Activated naive CD8-positive, alpha-beta T cell treated with anti-CD3 and anti-CD28 coated beads, Interleukin-2, amount 10 ng/mL, durations not matched to agents 7 days and 5 days (primary cell): ENCODE measurements at regions not wholly inside any gene's neighbourhood (a gene's known extent, or its start where the extent isn't known, plus 50 kb on each side); places are given as distances from the start of the nearest gene placed in this dataset.
"Not testable (repeated sequence)": the region's sequence is repeated elsewhere in the genome, so short reads cannot be mapped to it uniquely, and the experiment has no call there.

Source experiments
- ATAC-seq: fragments of 150-1000 bp; cut with Tn5 transposase; one replicate; pipeline ENCODE4 v1.10.0; 2021; ENCODE audit warnings: low read depth, moderate library complexity
- POLR2A ChIA-PET: fragments of 350-600 bp; sonication (Branson Sonifier 250); formaldehyde crosslinking; loops from one replicate; lab custom pipeline; 2021; ENCODE audit warnings: antibody characterized with exemption; lab: Charles Lee
- DNase-seq: peaks from one replicate; pipeline ENCODE4 v3.0.0; 2021
- H3K27ac Mint-ChIP-seq: one replicate; pipeline ENCODE4 v1.8.0; 2022; ENCODE audit warnings: mild to moderate bottlenecking, mixed read lengths
- H3K27me3 Mint-ChIP-seq: one replicate; pipeline ENCODE4 v1.8.0; 2022; ENCODE audit warnings: mild to moderate bottlenecking, moderate library complexity, mixed read lengths
- H3K36me3 Mint-ChIP-seq: one replicate; pipeline ENCODE4 v1.8.0; 2021; ENCODE audit warnings: mild to moderate bottlenecking, mixed read lengths
- H3K4me1 Mint-ChIP-seq: one replicate; pipeline ENCODE4 v1.8.0; 2021; ENCODE audit warnings: mixed read lengths
- H3K4me3 Mint-ChIP-seq: one replicate; pipeline ENCODE4 v1.8.0; 2022; ENCODE audit warnings: mild to moderate bottlenecking, moderate library complexity, mixed read lengths
- H3K9me3 Mint-ChIP-seq: one replicate; pipeline ENCODE4 v1.8.0; 2021; ENCODE audit warnings: mixed read lengths

- Mint-ChIP-seq H3K27ac (no peak overlapping the region), H3K4me1 (no peaks in the 10 kb centered on the region), H3K4me3 (no peak overlapping the region), H3K36me3 (no peaks in the 10 kb centered on the region), H3K27me3 (peaks cover 4% of the 10 kb centered on the region), H3K9me3 (no peaks in the 10 kb centered on the region)
- ATAC-seq (no peak), DNase-seq (no peak)
- POLR2A ChIA-PET = no interaction called here
Measured at GRCh38 chr15:96462768-96463750, 132.6 kb downstream of the NR2F2 start.

GRCh38 chr15:96466389-96466947 lies 136.0 kb downstream of the NR2F2 start:
- Mint-ChIP-seq H3K4me1 (no peaks in the 10 kb centered on the region), H3K36me3 (no peaks in the 10 kb centered on the region), H3K27me3 (no peaks in the 10 kb centered on the region), H3K27ac (no peak overlapping the region), H3K9me3 (no peaks in the 10 kb centered on the region), H3K4me3 (no peak overlapping the region)
- POLR2A ChIA-PET = no interaction called here
- ATAC-seq = no peak
- DNase-seq = no peak

- Mint-ChIP-seq H3K4me3 (no peak overlapping the region), H3K27ac (no peak overlapping the region), H3K4me1 (no peaks in the 10 kb centered on the region), H3K36me3 (no peaks in the 10 kb centered on the region), H3K9me3 (no peaks in the 10 kb centered on the region), H3K27me3 (no peaks in the 10 kb centered on the region)
- no peak for DNase-seq
- ATAC-seq = no peak
- POLR2A ChIA-PET = no interaction called here
Measured at GRCh38 chr15:96468036-96468435, 137.5 kb downstream of the NR2F2 start.

- Mint-ChIP-seq H3K4me3 (no peak overlapping the region), H3K27me3 (no peaks in the 10 kb centered on the region), H3K27ac (no peak overlapping the region), H3K36me3 (no peaks in the 10 kb centered on the region), H3K4me1 (no peaks in the 10 kb centered on the region), H3K9me3 (no peaks in the 10 kb centered on the region)
- ATAC-seq (no peak), DNase-seq (no peak)
- POLR2A ChIA-PET = no interaction called here
Measured at GRCh38 chr15:96470681-96471310, 140.3 kb downstream of the NR2F2 start.

GRCh38 chr15:96472681-96473080 lies 142.2 kb downstream of the NR2F2 start:
- POLR2A ChIA-PET = no interaction called here
- Mint-ChIP-seq H3K36me3 (no peaks in the 10 kb centered on the region), H3K9me3 (no peaks in the 10 kb centered on the region), H3K4me1 (no peaks in the 10 kb centered on the region), H3K27me3 (no peaks in the 10 kb centered on the region), H3K27ac (no peak overlapping the region), H3K4me3 (no peak overlapping the region)
- DNase-seq (no peak), ATAC-seq (no peak)

- DNase-seq (no peak), ATAC-seq (no peak)
- Mint-ChIP-seq H3K27ac (no peak overlapping the region), H3K36me3 (no peaks in the 10 kb centered on the region), H3K9me3 (no peaks in the 10 kb centered on the region), H3K27me3 (no peaks in the 10 kb centered on the region), H3K4me1 (no peaks in the 10 kb centered on the region), H3K4me3 (no peak overlapping the region)
- POLR2A ChIA-PET = no interaction called here
Measured at GRCh38 chr15:96473556-96473955, 143.1 kb downstream of the NR2F2 start.

- no peak overlapping the region for H3K27ac Mint-ChIP-seq
- H3K4me3 Mint-ChIP-seq = no peak overlapping the region
- H3K36me3 Mint-ChIP-seq = no peaks in the 10 kb centered on the region
- no peaks in the 10 kb centered on the region for H3K9me3 Mint-ChIP-seq
- no peak for DNase-seq
- no peak for ATAC-seq
- POLR2A ChIA-PET = no interaction called here
- H3K4me1 Mint-ChIP-seq = no peaks in the 10 kb centered on the region
- no peaks in the 10 kb centered on the region for H3K27me3 Mint-ChIP-seq
Measured at GRCh38 chr15:96474231-96474664, 143.7 kb downstream of the NR2F2 start.

GRCh38 chr15:96477227-96477626 lies 146.7 kb downstream of the NR2F2 start:
- Mint-ChIP-seq H3K27me3 (no peaks in the 10 kb centered on the region), H3K4me1 (no peaks in the 10 kb centered on the region)
- DNase-seq = no peak

GRCh38 chr15:96484412-96484811 lies 153.9 kb downstream of the NR2F2 start:
- H3K4me1 Mint-ChIP-seq, POLR2A ChIA-PET, H3K4me3 Mint-ChIP-seq, H3K9me3 Mint-ChIP-seq, H3K27ac Mint-ChIP-seq, H3K27me3 Mint-ChIP-seq, DNase-seq, ATAC-seq, H3K36me3 Mint-ChIP-seq: not testable (repeated sequence)

More at GRCh38 chr15:96477227-96477626, 146.7 kb downstream of the NR2F2 start:
- POLR2A ChIA-PET = no interaction called here
- Mint-ChIP-seq H3K4me3 (no peak overlapping the region), H3K36me3 (no peaks in the 10 kb centered on the region), H3K27ac (no peak overlapping the region), H3K9me3 (no peaks in the 10 kb centered on the region)
- no peak for ATAC-seq

- Mint-ChIP-seq H3K4me3 (no peak overlapping the region), H3K4me1 (no peaks in the 10 kb centered on the region), H3K9me3 (no peaks in the 10 kb centered on the region), H3K27me3 (peaks cover 2% of the 10 kb centered on the region), H3K36me3 (no peaks in the 10 kb centered on the region), H3K27ac (no peak overlapping the region)
- DNase-seq (no peak), ATAC-seq (no peak)
- POLR2A ChIA-PET = no interaction called here
Measured at GRCh38 chr15:96484830-96485229, 154.3 kb downstream of the NR2F2 start.

GRCh38 chr15:96487245-96487644 lies 156.7 kb downstream of the NR2F2 start:
- H3K9me3 Mint-ChIP-seq = no peaks in the 10 kb centered on the region
- no peak for ATAC-seq
- no peak for DNase-seq
- H3K4me1 Mint-ChIP-seq = no peaks in the 10 kb centered on the region
- H3K27ac Mint-ChIP-seq = no peak overlapping the region
- POLR2A ChIA-PET = no interaction called here
- H3K36me3 Mint-ChIP-seq = no peaks in the 10 kb centered on the region
- peaks cover 2% of the 10 kb centered on the region for H3K27me3 Mint-ChIP-seq
- H3K4me3 Mint-ChIP-seq = no peak overlapping the region

GRCh38 chr15:96491066-96491699 lies 160.7 kb downstream of the NR2F2 start:
- DNase-seq, H3K27me3 Mint-ChIP-seq, H3K27ac Mint-ChIP-seq, H3K4me3 Mint-ChIP-seq, H3K4me1 Mint-ChIP-seq, H3K9me3 Mint-ChIP-seq, ATAC-seq, POLR2A ChIA-PET, H3K36me3 Mint-ChIP-seq: not testable (repeated sequence)
